Stimulated activated CD4-positive, alpha-beta T cell treated with anti-CD3 and anti-CD28 coated beads, Interleukin-2, amount 100 ng/mL, for 4 hours (primary cell): ENCODE measurements at regions not wholly inside any gene's neighbourhood (a gene's known extent, or its start where the extent isn't known, plus 50 kb on each side); places are given as distances from the start of the nearest gene placed in this dataset.
"Not testable (repeated sequence)": the region's sequence is repeated elsewhere in the genome, so short reads cannot be mapped to it uniquely, and the experiment has no call there.

Experiments used
- DNase-seq: peaks from one replicate; pipeline ENCODE4 v3.0.0-alpha.2; 2020; ENCODE audit warnings: low read depth

DNA sequence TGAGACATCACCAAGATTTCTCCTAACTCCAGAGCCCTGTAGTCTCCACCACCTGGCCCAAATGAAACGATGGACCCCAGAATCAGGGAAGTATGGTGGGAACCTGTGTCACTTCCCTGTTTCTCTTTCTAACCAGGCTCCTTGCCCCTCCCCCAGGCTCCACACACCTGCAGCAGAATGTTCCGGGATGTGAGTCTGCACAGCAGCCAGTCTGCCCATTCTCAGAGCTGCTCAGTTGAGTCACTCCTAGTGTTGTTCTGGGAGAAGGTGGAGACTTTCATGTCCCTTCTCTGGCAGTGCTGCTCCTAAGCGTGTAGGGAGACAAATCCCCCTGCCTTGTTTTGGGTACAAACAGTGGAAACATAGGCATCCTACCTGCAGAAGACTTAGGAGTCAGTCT lies 76.0 kb upstream of the XPA start:
- no peak for DNase-seq

DNA sequence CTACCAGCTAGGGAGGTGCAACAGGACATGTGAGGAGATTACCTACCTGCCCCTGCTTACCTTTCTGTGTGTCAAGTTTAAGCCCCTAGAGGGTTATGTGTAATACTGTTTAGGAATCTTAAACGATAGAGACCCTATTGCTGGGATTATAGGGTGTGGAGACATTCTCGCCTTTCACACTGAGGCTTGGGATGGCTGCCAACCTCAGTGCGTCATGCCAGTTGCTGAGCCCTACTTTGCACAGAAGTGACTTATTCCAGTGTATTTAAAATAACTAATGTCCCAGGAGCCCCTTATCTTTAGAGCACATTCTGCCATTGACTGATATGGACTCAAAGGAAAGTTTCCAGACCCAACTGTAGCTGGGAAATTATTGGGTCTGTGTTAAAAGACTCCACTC lies 76.6 kb upstream of the XPA start:
- no peak for DNase-seq

DNA sequence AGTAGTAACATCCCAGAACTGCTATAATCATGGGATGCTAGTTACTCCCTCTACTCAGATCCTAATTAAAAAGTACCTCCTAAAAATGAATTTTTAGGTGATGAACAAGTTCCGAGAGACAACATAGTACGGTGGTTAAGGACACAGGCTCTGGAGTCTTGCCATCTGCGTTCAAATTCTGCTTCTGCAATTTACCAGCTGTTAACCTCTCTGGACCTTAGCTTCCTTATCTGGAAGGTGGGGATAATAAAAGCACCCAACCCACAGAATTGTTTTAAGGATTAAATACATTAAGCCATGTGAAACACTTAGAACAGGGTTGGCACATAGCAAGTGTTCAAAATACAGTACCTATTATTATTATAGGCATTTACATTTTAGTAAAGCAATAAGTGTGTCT lies 77.5 kb upstream of the XPA start:
- no peak for DNase-seq

- not testable (repeated sequence) for DNase-seq
Observed at GRCh38 chr9:97778740-97779139, 74.3 kb upstream of the FOXE1 start.

DNA sequence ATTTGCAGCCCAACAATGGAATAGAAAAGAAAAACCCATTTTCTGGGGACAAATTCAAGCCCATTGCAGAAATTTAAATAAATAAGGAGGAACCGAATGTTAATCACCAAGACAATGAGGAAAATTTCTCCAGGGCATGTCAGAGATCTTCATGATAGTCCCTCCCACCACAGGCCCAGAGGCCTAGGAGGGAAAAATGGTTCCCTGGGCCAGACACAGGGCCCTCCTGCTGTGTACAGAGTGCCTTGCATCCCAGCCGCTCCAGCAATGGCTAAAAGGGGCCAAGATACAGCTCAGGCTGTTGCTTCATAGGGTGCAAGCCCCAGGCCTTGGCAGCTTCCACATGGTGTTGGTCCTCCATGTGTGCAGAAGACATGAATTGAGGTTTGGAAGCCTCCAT lies 73.4 kb upstream of the FOXE1 start:
- no peak for DNase-seq

DNA sequence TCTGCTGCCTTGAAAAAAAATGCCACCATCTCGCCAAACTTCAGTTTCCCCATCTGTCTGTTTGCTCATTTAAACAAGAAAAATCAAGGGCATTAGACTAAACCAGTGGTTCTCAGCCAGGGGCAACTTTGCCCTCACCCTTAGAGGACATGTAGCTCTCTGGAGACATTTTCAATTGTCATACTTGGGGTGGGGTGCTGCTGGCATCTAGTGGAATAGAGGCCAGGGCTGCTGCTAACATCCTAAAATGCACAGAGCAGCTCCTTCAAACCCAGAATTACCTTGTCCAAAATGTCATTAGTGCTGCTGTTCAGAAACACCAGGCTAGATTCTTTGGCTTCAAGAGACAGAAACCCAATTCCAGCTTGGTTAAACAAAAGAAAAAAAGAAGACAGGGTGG lies 71.1 kb upstream of the FOXE1 start:
- no peak for DNase-seq

GRCh38 chr9:97786341-97786740 lies 66.7 kb upstream of the FOXE1 start:
- no peak for DNase-seq

DNA sequence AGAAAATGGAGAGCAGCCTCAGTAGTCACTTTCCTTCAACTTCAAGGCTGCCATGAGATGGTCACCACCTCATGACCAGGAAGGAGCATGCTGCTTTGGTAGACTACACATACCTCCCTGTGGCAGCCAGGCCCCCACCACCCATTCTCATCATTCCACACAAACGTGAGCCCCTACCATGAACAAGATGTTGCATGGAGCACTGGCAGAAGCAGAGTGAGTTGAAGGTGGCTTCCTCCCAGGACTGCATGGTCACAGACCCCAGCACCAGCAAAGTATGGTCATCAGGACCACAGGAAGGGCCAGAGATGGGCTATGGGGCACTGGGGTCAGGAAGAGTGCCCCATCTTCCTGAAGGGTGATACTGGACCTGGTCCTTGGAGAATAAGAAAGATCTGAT lies 65.5 kb upstream of the FOXE1 start:
- DNase-seq = no peak

GRCh38 chr9:97788763-97789663 lies 64.0 kb upstream of the FOXE1 start:
- DNase-seq = no peak

- no peak for DNase-seq
Observed at GRCh38 chr9:97790542-97790941, 62.5 kb upstream of the FOXE1 start.

DNA sequence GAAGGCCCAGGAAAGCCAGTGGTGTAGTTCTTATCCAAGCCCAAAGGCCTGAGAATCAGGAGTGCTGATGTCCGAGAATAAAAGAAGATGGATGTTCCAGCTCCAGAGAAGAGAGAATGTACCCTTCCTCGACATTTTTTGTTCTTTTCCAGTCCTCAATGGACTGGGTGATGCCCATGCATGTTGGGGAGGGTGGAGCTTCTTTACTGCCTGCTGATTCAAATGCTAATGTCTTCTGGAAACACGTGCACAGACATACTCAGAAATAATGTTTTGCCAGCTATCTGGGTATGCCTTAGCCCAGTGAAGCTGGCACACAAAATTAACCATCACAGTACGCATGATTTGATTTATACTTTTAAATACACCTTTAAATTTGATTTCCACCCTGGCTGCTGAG lies 61.5 kb upstream of the FOXE1 start:
- no peak for DNase-seq

- no peak for DNase-seq
Observed at GRCh38 chr9:97793067-97793466, 60.0 kb upstream of the FOXE1 start.

GRCh38 chr9:97794666-97795065 lies 58.4 kb upstream of the FOXE1 start:
- no peak for DNase-seq

DNA sequence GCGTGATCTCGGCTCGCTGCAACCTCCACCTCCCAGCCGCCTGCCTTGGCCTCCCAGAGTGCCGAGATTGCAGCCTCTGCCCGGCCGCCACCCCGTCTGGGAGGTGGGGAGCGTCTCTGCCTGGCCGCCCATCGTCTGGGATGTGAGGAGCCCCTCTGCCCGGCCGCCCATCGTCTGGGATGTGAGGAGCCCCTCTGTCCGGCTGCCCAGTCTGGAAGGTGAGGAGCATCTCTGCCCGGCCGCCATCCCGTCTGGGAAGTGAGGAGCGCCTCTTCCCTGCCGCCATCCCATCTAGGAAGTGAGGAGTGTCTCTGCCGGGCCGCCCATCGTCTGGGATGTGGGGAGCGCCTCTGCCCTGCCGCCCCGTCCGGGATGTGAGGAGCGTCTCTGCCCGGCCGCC lies 56.9 kb upstream of the FOXE1 start:
- not testable (repeated sequence) for DNase-seq

GRCh38 chr9:97801180-97801579 lies 51.8 kb upstream of the FOXE1 start:
- no peak for DNase-seq

- no peak for DNase-seq
Observed at GRCh38 chr9:97802276-97802675, 50.8 kb upstream of the FOXE1 start.

GRCh38 chr9:97803167-97804058 lies 49.6 kb upstream of the FOXE1 start:
- peak; percentile 61 for DNase-seq
